ENCODE measurements at regions not wholly inside any gene's neighbourhood (a gene's known extent, or its start where the extent isn't known, plus 50 kb on each side); places are given as distances from the start of the nearest gene placed in this dataset.

GRCh38 chr5:90294604-90295003 lies 115.0 kb downstream of the CETN3 start:
- no peak for TF ChIP-seq CTCF (IDR thresholded peaks at IDR 0.05 in 8 of 11, conservative IDR thresholded peaks at IDR 0.05 in 3 of 11)
- TF ChIP-seq POLR2A (IDR thresholded peaks at IDR 0.05), result no peak
- TF ChIP-seq POLR2AphosphoS5 (IDR thresholded peaks at IDR 0.05), result no peak

Data from spleen (tissue), 7 donors.